NB4 (cell line): ENCODE measurements at regions not wholly inside any gene's neighbourhood (a gene's known extent, or its start where the extent isn't known, plus 50 kb on each side); places are given as distances from the start of the nearest gene placed in this dataset.

ENCODE experiments used
- POLR2A ChIP-seq: IDR thresholded peaks from 2 replicates; pipeline ENCODE4 v1.6.1; 2011; ENCODE audit warnings: mild to moderate bottlenecking; ENCODE audit not compliant: insufficient read length; ENCODE audit errors: extremely low read depth
- TF ChIP-seq, protein P1 (sequence below): IDR thresholded peaks from one replicate; pipeline ENCODE4 v1.5.1; 2012; ENCODE audit warnings: low read depth, low read length

DNA sequence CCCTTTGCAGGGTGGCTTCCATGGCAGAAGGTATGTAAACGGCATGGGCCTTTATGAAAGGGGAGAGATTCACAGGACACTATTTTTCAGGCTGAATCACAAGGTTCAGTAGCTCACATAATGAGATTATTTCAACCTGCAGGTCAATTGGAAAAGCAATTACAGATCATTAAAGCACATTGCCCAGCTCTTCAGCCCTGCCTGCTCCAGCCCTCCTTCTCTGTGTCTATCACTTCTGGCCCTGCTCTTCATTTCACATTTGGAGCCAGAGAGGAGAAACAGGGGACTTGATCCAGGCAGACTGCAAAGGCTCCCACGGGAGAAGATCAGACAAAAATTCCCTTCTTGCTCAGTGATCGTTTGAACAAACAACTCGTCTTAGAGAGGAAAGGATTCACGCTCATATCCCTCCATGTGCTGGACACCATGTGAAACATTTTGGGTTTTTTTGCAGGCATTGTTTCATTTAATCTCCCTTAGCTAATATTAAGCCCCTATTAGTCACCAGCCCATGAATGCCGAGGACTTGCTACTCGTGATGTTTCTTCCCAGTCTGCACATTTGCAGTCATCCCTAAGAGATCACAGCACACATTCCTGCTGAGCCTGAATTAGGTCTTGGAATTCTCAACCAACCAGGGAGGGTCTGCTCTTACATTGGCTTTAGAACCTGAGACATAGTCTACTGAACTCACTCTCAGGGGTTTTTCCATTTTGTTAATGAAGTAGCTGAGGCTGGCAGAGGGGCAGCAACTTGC, 443.9 kb upstream of the CCL2 start:
- TF ChIP-seq, protein P1, sequence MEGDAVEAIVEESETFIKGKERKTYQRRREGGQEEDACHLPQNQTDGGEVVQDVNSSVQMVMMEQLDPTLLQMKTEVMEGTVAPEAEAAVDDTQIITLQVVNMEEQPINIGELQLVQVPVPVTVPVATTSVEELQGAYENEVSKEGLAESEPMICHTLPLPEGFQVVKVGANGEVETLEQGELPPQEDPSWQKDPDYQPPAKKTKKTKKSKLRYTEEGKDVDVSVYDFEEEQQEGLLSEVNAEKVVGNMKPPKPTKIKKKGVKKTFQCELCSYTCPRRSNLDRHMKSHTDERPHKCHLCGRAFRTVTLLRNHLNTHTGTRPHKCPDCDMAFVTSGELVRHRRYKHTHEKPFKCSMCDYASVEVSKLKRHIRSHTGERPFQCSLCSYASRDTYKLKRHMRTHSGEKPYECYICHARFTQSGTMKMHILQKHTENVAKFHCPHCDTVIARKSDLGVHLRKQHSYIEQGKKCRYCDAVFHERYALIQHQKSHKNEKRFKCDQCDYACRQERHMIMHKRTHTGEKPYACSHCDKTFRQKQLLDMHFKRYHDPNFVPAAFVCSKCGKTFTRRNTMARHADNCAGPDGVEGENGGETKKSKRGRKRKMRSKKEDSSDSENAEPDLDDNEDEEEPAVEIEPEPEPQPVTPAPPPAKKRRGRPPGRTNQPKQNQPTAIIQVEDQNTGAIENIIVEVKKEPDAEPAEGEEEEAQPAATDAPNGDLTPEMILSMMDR: no peak
- no peak for TF ChIP-seq POLR2A
